Sigmoid colon (tissue), 6 donors: ENCODE measurements at regions not wholly inside any gene's neighbourhood (a gene's known extent, or its start where the extent isn't known, plus 50 kb on each side); places are given as distances from the start of the nearest gene placed in this dataset.

Source experiments
- DNase-seq: peaks from one replicate; pipeline ENCODE4 v3.0.0-alpha.2; 2019
- H3K27ac ChIP-seq, 4 donors: fragments of 200-600 bp; sonication (generic); one replicate each; pipeline ENCODE4 v1.5.1; 2016 to 2019; ENCODE audit warnings: mild to moderate bottlenecking in 1 of 4
- H3K27me3 ChIP-seq, 3 donors: fragments of 200-600 bp; sonication (generic); one replicate each; pipeline ENCODE4 v1.5.1; 2019; ENCODE audit warnings: mild to moderate bottlenecking in 1 of 3
- H3K36me3 ChIP-seq, 4 donors: fragments of 200-600 bp; sonication (generic); one replicate each; pipeline ENCODE4 v1.5.1; 2016 to 2019
- H3K4me1 ChIP-seq, 4 donors: fragments of 200-600 bp; sonication (generic); one replicate each; pipeline ENCODE4 v1.5.1; 2017 to 2019
- H3K4me3 ChIP-seq, 4 donors: fragments of 200-600 bp; sonication (generic); one replicate each; pipeline ENCODE4 v1.5.1; 2017 to 2019; ENCODE audit warnings: mild to moderate bottlenecking in 2 of 4, moderate library complexity in 1 of 4
- H3K9me3 ChIP-seq, 4 donors: fragments of 200-600 bp in 3 of 4; sonication (generic) in 3 of 4; one replicate each; pipeline versions ENCODE4 v1.5.1 to v1.6.1; 2013 to 2019
- CTCF ChIP-seq, 4 experiments: fragments of 450-650 bp in 3 of 4; fragments of 200-600 bp in 1 of 4; IDR thresholded peaks; one replicate each; pipeline ENCODE4 v1.5.1; 2016 to 2019; ENCODE audit warnings: antibody characterized with exemption in 4 of 4, mild to moderate bottlenecking in 3 of 4, moderate library complexity in 2 of 4
- EP300 ChIP-seq, 4 donors: sonication (generic); formaldehyde crosslinking; IDR thresholded peaks; one replicate each; pipeline ENCODE4 v1.6.1; 2017; ENCODE audit warnings: antibody characterized with exemption in 4 of 4
- POLR2A ChIP-seq, 2 donors: fragments of 450-650 bp; IDR thresholded peaks; one replicate each; pipeline ENCODE4 v1.6.1; 2016; ENCODE audit warnings: antibody characterized with exemption in 2 of 2, mild to moderate bottlenecking in 2 of 2, moderate library complexity in 2 of 2
- POLR2AphosphoS5 ChIP-seq, 4 donors: sonication (generic); formaldehyde crosslinking; IDR thresholded peaks; one replicate each; pipeline ENCODE4 v1.6.1; 2017; ENCODE audit warnings: antibody characterized with exemption in 4 of 4
- WGBS, 2 donors: extraction: QIAGEN DNeasy Blood & Tissue Kit; methylation state at CpG; one replicate each; pipeline ENCODE4 v1.1.7; 2013; 5-methylcytosine and 5-hydroxymethylcytosine counted together
- intact Hi-C: fragments of 100-400 bp; cut with DNase I; formaldehyde crosslinking; loops from one replicate; pipeline ENCODE4 v1.15.1; 2023
- donor health status: healthy with polysubstance abuse.
- donor health status: healthy.

- intact Hi-C loops = no loop called here
- Histone ChIP-seq H3K27me3 (no peaks in the 10 kb centered on the region), H3K36me3 (no peaks in the 10 kb centered on the region), H3K4me3 (no peak overlapping the region), H3K27ac (no peak overlapping the region), H3K4me1 (peaks cover 0 to 7% (median 0%) of the 10 kb centered on the region in 4 donors), H3K9me3 (no peaks in the 10 kb centered on the region)
- no peak for DNase-seq
- no peak for TF ChIP-seq EP300 (IDR thresholded peaks at IDR 0.05)
- no peak for TF ChIP-seq CTCF (IDR thresholded peaks at IDR 0.05)
- no peak for TF ChIP-seq POLR2AphosphoS5 (IDR thresholded peaks at IDR 0.05)
- no peak for TF ChIP-seq POLR2A (IDR thresholded peaks at IDR 0.05)
- 69 to 80% methylated on average over 2 of the region's 2 CpGs for WGBS, 2 donors
These were observed 1091.7 kb downstream of the TDRD15 start for GRCh38 chr2:22215517-22215916.

GRCh38 chr2:22217881-22218280, 1094.1 kb downstream of the TDRD15 start:
- Histone ChIP-seq H3K4me3 (no peak overlapping the region), H3K9me3 (peaks cover 0 to 3% (median 0%) of the 10 kb centered on the region in 4 donors), H3K27ac (no peak overlapping the region), H3K27me3 (no peaks in the 10 kb centered on the region), H3K4me1 (peaks cover 0 to 7% (median 0%) of the 10 kb centered on the region in 4 donors), H3K36me3 (no peaks in the 10 kb centered on the region)
- intact Hi-C loops = no loop called here
- TF ChIP-seq CTCF (IDR thresholded peaks at IDR 0.05) (no peak), POLR2A (IDR thresholded peaks at IDR 0.05) (no peak), POLR2AphosphoS5 (IDR thresholded peaks at IDR 0.05) (no peak), EP300 (IDR thresholded peaks at IDR 0.05) (no peak)
- WGBS, 2 donors = 76 to 87% methylated on average over 1 of the region's 1 CpG
- DNase-seq = no peak

GRCh38 chr2:22221006-22221405, 1097.2 kb downstream of the TDRD15 start:
- H3K4me3 ChIP-seq = no peak overlapping the region
- H3K9me3 ChIP-seq = peaks cover 0 to 3% (median 0%) of the 10 kb centered on the region in 4 donors
- H3K27ac ChIP-seq = peak overlapping the region in 1 of 4 donors; percentile 0
- no peaks in the 10 kb centered on the region for H3K27me3 ChIP-seq
- DNase-seq = no peak
- H3K4me1 ChIP-seq = peaks cover 0 to 7% (median 0%) of the 10 kb centered on the region in 4 donors
- H3K36me3 ChIP-seq = no peaks in the 10 kb centered on the region
- intact Hi-C loops = no loop called here
- TF ChIP-seq EP300 (IDR thresholded peaks at IDR 0.05) (no peak), POLR2AphosphoS5 (IDR thresholded peaks at IDR 0.05) (no peak)
- WGBS, 2 donors = 25 to 64% methylated on average over 1 of the region's 1 CpG

- H3K4me1 ChIP-seq = no peaks in the 10 kb centered on the region
- H3K9me3 ChIP-seq = no peaks in the 10 kb centered on the region
- H3K36me3 ChIP-seq = no peaks in the 10 kb centered on the region
- no peak overlapping the region for H3K4me3 ChIP-seq
- no peak for DNase-seq
- no peaks in the 10 kb centered on the region for H3K27me3 ChIP-seq
- no peak overlapping the region for H3K27ac ChIP-seq
- TF ChIP-seq CTCF (IDR thresholded peaks at IDR 0.05) = no peak
- TF ChIP-seq POLR2A (IDR thresholded peaks at IDR 0.05) = no peak
- no peak for TF ChIP-seq EP300 (IDR thresholded peaks at IDR 0.05)
- TF ChIP-seq POLR2AphosphoS5 (IDR thresholded peaks at IDR 0.05) = no peak
- intact Hi-C loops = no loop called here
- 92 to 95% methylated on average over 3 of the region's 3 CpGs for WGBS, 2 donors
These were observed 1115.2 kb downstream of the TDRD15 start for GRCh38 chr2:22238967-22239366.

GRCh38 chr2:22247466-22247865, 1123.7 kb downstream of the TDRD15 start:
- no peak overlapping the region for H3K4me3 ChIP-seq
- TF ChIP-seq CTCF (IDR thresholded peaks at IDR 0.05) = no peak
- H3K27ac ChIP-seq = no peak overlapping the region
- 67 to 82% methylated on average over 4 of the region's 4 CpGs for WGBS, 2 donors
- no peaks in the 10 kb centered on the region for H3K27me3 ChIP-seq
- DNase-seq = no peak
- no peaks in the 10 kb centered on the region for H3K36me3 ChIP-seq
- no peaks in the 10 kb centered on the region for H3K9me3 ChIP-seq
- intact Hi-C loops = no loop called here
- peaks cover 0 to 3% (median 0%) of the 10 kb centered on the region in 4 donors for H3K4me1 ChIP-seq
